Activated CD4-positive, CD25-positive, alpha-beta regulatory T cell treated with anti-CD3 and anti-CD28 coated beads, Interleukin-2, amount 50 U/mL, for 24 hours (primary cell): ENCODE measurements at regions not wholly inside any gene's neighbourhood (a gene's known extent, or its start where the extent isn't known, plus 50 kb on each side); places are given as distances from the start of the nearest gene placed in this dataset.

Source experiments
- ATAC-seq, 2 donors: fragments of 150-1000 bp; cut with Tn5 transposase; one replicate each; pipeline ENCODE4 v1.10.0; 2021; ENCODE audit warnings: mild to moderate bottlenecking in 1 of 2, moderate library complexity in 1 of 2

GRCh38 chr7:17700138-17700537 lies 240.2 kb downstream of the SNX13 start:
- no peak for ATAC-seq

GRCh38 chr7:17706275-17706674 lies 234.0 kb downstream of the SNX13 start:
- no peak for ATAC-seq

- no peak for ATAC-seq
These were observed 233.6 kb downstream of the SNX13 start for GRCh38 chr7:17706734-17707133.

- no peak for ATAC-seq
These were observed 231.2 kb downstream of the SNX13 start for GRCh38 chr7:17709127-17709526.

- ATAC-seq, result no peak
These were observed 230.7 kb downstream of the SNX13 start for GRCh38 chr7:17709599-17709998.

- no peak for ATAC-seq
These were observed 230.0 kb downstream of the SNX13 start for GRCh38 chr7:17710312-17710711.

GRCh38 chr7:17713584-17713983 lies 226.7 kb downstream of the SNX13 start:
- ATAC-seq, result no peak

GRCh38 chr7:17716816-17717215 lies 223.5 kb downstream of the SNX13 start:
- no peak for ATAC-seq

GRCh38 chr7:17719998-17720397 lies 220.3 kb downstream of the SNX13 start:
- ATAC-seq, result no peak

GRCh38 chr7:17721736-17722285 lies 218.5 kb downstream of the SNX13 start:
- no peak for ATAC-seq

- ATAC-seq, result no peak
These were observed 217.5 kb downstream of the SNX13 start for GRCh38 chr7:17722798-17723197.

- ATAC-seq, result no peak
These were observed 214.5 kb downstream of the SNX13 start for GRCh38 chr7:17725821-17726220.

GRCh38 chr7:17732083-17732482 lies 208.2 kb downstream of the SNX13 start:
- no peak for ATAC-seq
